Motor neuron (in vitro differentiated cells): ENCODE measurements at regions not wholly inside any gene's neighbourhood (a gene's known extent, or its start where the extent isn't known, plus 50 kb on each side); places are given as distances from the start of the nearest gene placed in this dataset.

Source experiments
- ATAC-seq, 8 experiments: fragments of 200-7000 bp; cut with Tn5 transposase; replicated peaks in 6 of 8; 2 replicates each; pipeline ENCODE4 v1.8.0; 2021; ENCODE audit warnings: mild to moderate bottlenecking in 8 of 8, moderate library complexity in 8 of 8
- H3K27ac ChIP-seq, 2 donors: fragments of 250-450 bp; sonication (Bioruptor Pico); 2 replicates each; pipeline ENCODE4 v1.9.0; 2021; ENCODE audit warnings: antibody characterized with exemption in 2 of 2, mild to moderate bottlenecking in 2 of 2, moderate library complexity in 1 of 2
- H3K4me1 ChIP-seq, 2 donors: fragments of 250-450 bp; sonication (Bioruptor Pico); replicated peaks in 1 of 2; 2 replicates each; pipeline ENCODE4 v1.6.1; 2021; ENCODE audit warnings: antibody characterized with exemption in 2 of 2, mild to moderate bottlenecking in 2 of 2, moderate library complexity in 1 of 2
- H3K4me3 ChIP-seq, 5 donors: fragments of 250-450 bp; sonication (Bioruptor Pico); 2 replicates each; pipeline ENCODE4 v1.9.0; 2021; ENCODE audit warnings: antibody characterized with exemption in 5 of 5, mild to moderate bottlenecking in 5 of 5, moderate library complexity in 4 of 5
- WGBS, 10 experiments: fragments of 450-650 bp; shearing (Covaris generic); methylation state at CpG; one replicate each; pipeline ENCODE4 v1.0.0; 2022; 5-methylcytosine and 5-hydroxymethylcytosine counted together
- in situ Hi-C, 9 experiments: fragments of 400-800 bp; cut with MboI; loops; one replicate each; pipeline ENCODE4 v1.15.0; 2021; ENCODE audit warnings: low sequenced_read_pairs in 9 of 9, low pct_unique_long_range_greater_than_20kb in 2 of 9; ENCODE audit not compliant: unreplicated experiment in 9 of 9

DNA sequence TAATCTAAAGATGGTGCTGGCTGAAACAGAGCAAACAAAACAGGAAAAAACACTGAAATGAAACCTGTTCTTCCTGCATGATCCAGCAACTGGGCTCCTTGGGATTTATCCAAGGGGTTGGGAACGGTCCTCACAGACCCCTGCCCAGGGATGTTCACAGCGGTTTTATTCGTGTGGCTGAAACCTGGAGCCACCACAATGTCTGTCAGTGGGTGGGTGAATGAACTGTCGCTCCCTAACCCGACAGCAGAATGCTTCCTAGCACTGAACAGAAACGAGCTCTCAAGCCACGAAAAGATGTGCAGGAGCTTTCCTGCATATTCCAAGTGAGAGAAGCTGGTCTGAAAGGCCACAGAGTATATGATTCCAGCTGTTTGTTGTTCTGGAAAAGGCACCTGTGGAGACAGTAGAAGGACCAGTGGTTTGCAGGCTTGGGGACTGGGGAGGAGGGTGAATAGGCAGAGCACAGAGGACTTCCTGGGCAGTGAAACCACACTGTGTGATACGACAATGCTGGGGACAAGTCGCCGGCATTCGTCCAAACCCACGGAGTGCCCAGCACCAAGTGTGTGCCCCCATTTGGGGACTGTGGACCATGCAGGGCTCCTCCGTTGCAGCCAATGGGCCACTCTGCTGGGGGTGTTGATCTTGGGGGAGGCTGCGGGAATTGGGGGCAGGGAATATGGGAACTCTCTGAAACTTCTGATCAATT, 73.9 kb downstream of the TEX29 start:
- in situ Hi-C loops, result no loop called here
- WGBS, 10 experiments, result 15 to 86% (median 77%) methylated on average over 1 to 7 of the region's 14 CpGs
- H3K4me1 ChIP-seq, result no peaks in the 10 kb centered on the region
- H3K4me3 ChIP-seq, result no peak overlapping the region
- no peak overlapping the region for H3K27ac ChIP-seq
- ATAC-seq, result no peak

- no peak for ATAC-seq
- no peak overlapping the region for H3K27ac ChIP-seq
- no peaks in the 10 kb centered on the region for H3K4me1 ChIP-seq
- in situ Hi-C loops, result no loop called here
- whole genome bisulfite sequencing, 10 experiments, result 19 to 100% (median 80%) methylated on average over 1 to 4 of the region's 9 CpGs; no CpG with 5 or more reads in 3 of the 10 experiments
- H3K4me3 ChIP-seq, result no peak overlapping the region
Measured at GRCh38 chr13:111395511-111396393, 75.3 kb downstream of the TEX29 start.

- Histone ChIP-seq H3K4me1 (no peaks in the 10 kb centered on the region), H3K4me3 (no peak overlapping the region), H3K27ac (no peak overlapping the region)
- WGBS, 10 experiments, result 62 to 100% (median 69%) methylated on average over 1 to 5 of the region's 12 CpGs; no CpG with 5 or more reads in 5 of the 10 experiments
- ATAC-seq, result no peak
- in situ Hi-C loops, result no loop called here
Measured at GRCh38 chr13:111396457-111396856, 76.0 kb downstream of the TEX29 start.

DNA sequence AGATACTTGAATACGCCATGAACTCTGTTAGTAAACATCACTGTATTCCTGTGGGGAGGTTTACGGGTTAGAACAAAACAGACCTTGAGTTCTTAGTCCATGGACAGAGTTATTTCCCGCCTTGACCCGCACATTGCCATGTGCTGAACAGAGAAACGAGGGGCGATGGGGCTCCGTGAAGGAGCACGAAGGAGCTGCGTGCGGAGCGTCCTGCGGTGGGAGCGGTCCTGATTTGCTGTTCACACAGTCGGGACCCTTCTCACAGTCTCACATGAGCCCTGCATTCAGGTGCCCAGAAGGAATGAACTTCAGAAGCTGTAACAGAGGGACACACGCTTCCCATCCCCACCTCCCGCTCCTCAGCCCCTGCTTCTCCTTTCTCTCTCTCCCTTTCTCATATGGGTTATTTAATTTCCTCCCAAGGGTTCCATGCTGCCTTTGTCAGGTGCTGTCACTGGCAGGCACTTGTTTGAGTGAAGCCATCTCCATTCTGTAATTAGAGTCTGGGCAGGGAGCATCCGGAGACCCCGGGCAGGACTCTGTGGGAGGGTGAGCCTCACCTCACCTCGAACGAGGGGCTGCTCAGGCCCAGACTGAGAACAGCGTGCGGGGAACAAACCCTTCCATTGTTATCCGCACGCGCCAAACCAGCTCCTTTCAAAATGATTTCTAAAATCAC, 76.9 kb downstream of the TEX29 start:
- in situ Hi-C loops, result no loop called here

GRCh38 chr13:111398196-111398595, 77.8 kb downstream of the TEX29 start:
- WGBS, 10 experiments, result 80 to 100% (median 85%) methylated on average over 1 to 2 of the region's 3 CpGs; no CpG with 5 or more reads in 6 of the 10 experiments
- H3K4me3 ChIP-seq, result no peak overlapping the region

More for the DNA sequence above, 76.9 kb downstream of the TEX29 start:
- Histone ChIP-seq H3K4me3 (no peak overlapping the region), H3K4me1 (no peaks in the 10 kb centered on the region), H3K27ac (no peak overlapping the region)
- no peak for ATAC-seq
- WGBS, 10 experiments, result 33 to 94% (median 71%) methylated on average over 1 to 13 of the region's 25 CpGs

GRCh38 chr13:111398715-111399299, 78.4 kb downstream of the TEX29 start:
- Histone ChIP-seq H3K4me1 (no peaks in the 10 kb centered on the region), H3K4me3 (no peak overlapping the region), H3K27ac (no peak overlapping the region)
- in situ Hi-C loops, result no loop called here
- WGBS, 10 experiments, result 0 to 93% (median 55%) methylated on average over 1 to 7 of the region's 18 CpGs; no CpG with 5 or more reads in 1 of the 10 experiments
- ATAC-seq, result no peak

More at GRCh38 chr13:111398196-111398595, 77.8 kb downstream of the TEX29 start:
- H3K4me1 ChIP-seq, result no peaks in the 10 kb centered on the region
- no peak overlapping the region for H3K27ac ChIP-seq
- in situ Hi-C loops, result no loop called here
- no peak for ATAC-seq

DNA sequence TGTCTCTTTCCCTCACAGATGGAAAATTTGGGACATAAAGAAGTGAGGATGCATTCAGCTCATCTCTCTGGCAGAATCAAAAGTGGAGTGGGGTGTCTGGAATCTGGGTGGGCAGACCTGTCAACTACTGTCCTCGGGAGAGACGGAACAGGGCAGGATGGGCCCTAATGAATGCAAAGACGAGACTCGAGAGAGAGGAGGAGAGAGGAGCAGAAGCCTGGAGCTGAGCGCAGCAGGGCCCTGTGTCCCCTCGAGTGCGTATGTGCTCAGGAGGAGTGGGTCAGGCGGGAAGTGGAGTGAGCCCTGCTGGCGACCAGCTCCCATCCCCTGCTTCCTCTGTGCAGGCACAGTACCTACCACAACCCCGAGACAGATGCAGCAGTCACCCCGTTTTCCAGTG, 78.9 kb downstream of the TEX29 start:
- in situ Hi-C loops, result no loop called here
- 0 to 95% (median 22%) methylated on average over 1 to 4 of the region's 11 CpGs; no CpG with 5 or more reads in 6 of the 10 experiments for WGBS, 10 experiments
- H3K4me1 ChIP-seq, result no peaks in the 10 kb centered on the region
- ATAC-seq, result no peak
- H3K4me3 ChIP-seq, result no peak overlapping the region
- no peak overlapping the region for H3K27ac ChIP-seq

DNA sequence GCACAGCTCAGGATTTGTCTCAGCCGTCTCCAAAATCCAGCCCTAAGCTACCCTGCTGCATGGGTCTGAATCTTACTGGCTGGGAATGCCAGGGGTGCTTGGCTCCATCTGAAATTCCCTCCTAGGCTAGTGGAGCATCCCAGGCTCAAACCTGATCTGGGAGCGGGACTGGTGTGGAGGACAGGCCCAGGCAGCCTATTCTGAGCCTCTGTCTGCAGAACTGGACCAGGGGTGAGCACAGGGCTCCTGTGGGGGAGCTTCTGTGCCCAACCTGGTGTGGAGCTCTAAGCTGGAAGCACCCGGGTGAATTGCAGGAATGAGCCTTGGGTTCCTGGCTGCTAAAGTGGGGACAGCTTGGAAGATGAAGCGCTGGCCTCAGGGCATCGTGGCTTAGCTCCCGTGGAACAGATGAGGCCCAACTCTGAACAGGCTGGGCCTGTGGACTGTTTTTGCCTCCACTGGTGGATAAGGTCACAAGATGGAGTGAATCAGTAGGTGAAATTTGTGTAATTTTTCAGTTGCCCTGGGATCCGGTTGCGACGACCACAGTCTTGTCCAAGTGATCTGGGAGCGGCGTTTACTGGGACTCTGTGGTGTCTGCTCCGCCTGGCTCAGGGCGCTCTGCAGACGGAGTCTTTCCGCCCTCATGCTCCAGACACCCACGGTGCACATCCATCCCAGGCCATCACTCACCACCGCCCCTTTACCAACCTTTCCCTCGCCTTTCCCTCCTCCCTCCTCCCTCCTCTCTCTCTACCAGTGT, 79.5 kb downstream of the TEX29 start:
- H3K4me1 ChIP-seq, result no peaks in the 10 kb centered on the region
- H3K4me3 ChIP-seq, result no peak overlapping the region
- ATAC-seq, result peak in 4 of 8 experiments; percentile 19 to 54 (median 36)
- no peak overlapping the region for H3K27ac ChIP-seq
- WGBS, 10 experiments, result 44 to 96% (median 53%) methylated on average over 1 to 6 of the region's 18 CpGs; no CpG with 5 or more reads in 3 of the 10 experiments
- in situ Hi-C loops, result no loop called here

GRCh38 chr13:111401151-111401550, 80.7 kb downstream of the TEX29 start:
- no peak for ATAC-seq
- in situ Hi-C loops, result no loop called here
- H3K27ac ChIP-seq, result no peak overlapping the region
- no peak overlapping the region for H3K4me3 ChIP-seq
- WGBS, 10 experiments, result 0 to 75% (median 44%) methylated on average over 1 to 5 of the region's 6 CpGs; no CpG with 5 or more reads in 3 of the 10 experiments
- H3K4me1 ChIP-seq, result no peaks in the 10 kb centered on the region

GRCh38 chr13:111401755-111402154, 81.3 kb downstream of the TEX29 start:
- 10 to 82% (median 67%) methylated on average over 3 to 10 of the region's 14 CpGs; no CpG with 5 or more reads in 7 of the 10 experiments for WGBS, 10 experiments
- no peaks in the 10 kb centered on the region for H3K4me1 ChIP-seq
- ATAC-seq, result no peak
- in situ Hi-C loops, result no loop called here
- H3K27ac ChIP-seq, result no peak overlapping the region
- no peak overlapping the region for H3K4me3 ChIP-seq

- 60 to 100% (median 100%) methylated on average over 1 to 3 of the region's 15 CpGs; no CpG with 5 or more reads in 4 of the 10 experiments for WGBS, 10 experiments
- in situ Hi-C loops, result no loop called here
- no peak overlapping the region for H3K27ac ChIP-seq
- no peaks in the 10 kb centered on the region for H3K4me1 ChIP-seq
- H3K4me3 ChIP-seq, result no peak overlapping the region
- ATAC-seq, result no peak
Measured at GRCh38 chr13:111402441-111402840, 82.0 kb downstream of the TEX29 start.

DNA sequence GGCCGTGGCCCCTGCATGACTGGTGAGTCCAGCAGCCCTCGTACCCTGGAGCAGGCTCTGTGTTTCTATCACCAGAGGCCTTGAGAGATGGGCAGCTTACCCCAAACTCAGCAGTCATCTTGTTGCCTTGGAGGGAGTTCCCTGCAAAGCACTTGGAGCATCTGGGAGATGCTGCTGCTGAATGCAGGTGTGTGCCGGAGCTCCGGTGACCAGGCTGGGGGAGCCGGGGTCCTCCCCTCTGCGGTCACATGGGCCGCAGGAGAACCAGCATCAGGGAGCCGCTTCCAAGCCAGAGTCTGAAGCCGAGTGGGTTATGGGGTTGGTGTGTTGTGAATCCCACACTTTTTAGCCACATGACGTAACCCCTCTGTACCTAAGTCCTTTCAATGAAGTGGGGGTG, 82.8 kb downstream of the TEX29 start:
- Histone ChIP-seq H3K4me1 (no peaks in the 10 kb centered on the region), H3K4me3 (no peak overlapping the region), H3K27ac (no peak overlapping the region)
- 0 to 100% (median 78%) methylated on average over 1 to 3 of the region's 10 CpGs; no CpG with 5 or more reads in 5 of the 10 experiments for WGBS, 10 experiments
- in situ Hi-C loops, result no loop called here
- no peak for ATAC-seq
